Keratinocyte (primary cell): ENCODE measurements at regions not wholly inside any gene's neighbourhood (a gene's known extent, or its start where the extent isn't known, plus 50 kb on each side); places are given as distances from the start of the nearest gene placed in this dataset.

Source experiments
- DNase-seq: peaks from one replicate; pipeline ENCODE4 v3.0.0-alpha.2; 2011; ENCODE audit warnings: low read depth, missing footprints, low spot score
- FAIRE-seq: peaks from 2 replicates; lab custom pipeline; 2011; peaks lifted over from hg19 to GRCh38; lab: Jason Lieb, UNC
- H2AFZ ChIP-seq: 2 replicates; pipeline ENCODE4 v1.6.0; 2012; ENCODE audit warnings: low read length, control low read depth, inconsistent platforms; ENCODE audit not compliant: control insufficient read depth
- H3K27ac ChIP-seq: 2 replicates; pipeline ENCODE4 v1.5.1; 2011; ENCODE audit warnings: low read length; ENCODE audit not compliant: control insufficient read depth, insufficient read depth
- H3K27me3 ChIP-seq: 3 replicates; pipeline ENCODE4 v1.6.0; 2011; ENCODE audit warnings: low read length; ENCODE audit not compliant: control insufficient read depth, insufficient read depth; ENCODE audit errors: extremely low read depth
- H3K36me3 ChIP-seq, 2 experiments: 2 replicates in 1 of 2; 3 replicates in 1 of 2; pipeline ENCODE4 v1.5.1; 2011; ENCODE audit warnings: low read length in 2 of 2, mild to moderate bottlenecking in 1 of 2; ENCODE audit not compliant: control insufficient read depth in 2 of 2, insufficient read depth in 2 of 2; ENCODE audit errors: extremely low read depth in 1 of 2
- H3K4me1 ChIP-seq: 3 replicates; pipeline ENCODE4 v1.5.1; 2011; ENCODE audit warnings: low read length; ENCODE audit not compliant: control insufficient read depth, insufficient read depth; ENCODE audit errors: extremely low read depth
- H3K4me2 ChIP-seq: 3 replicates; pipeline ENCODE4 v1.6.0; 2011; ENCODE audit warnings: low read depth, low read length; ENCODE audit not compliant: control insufficient read depth, insufficient read depth; ENCODE audit errors: extremely low read depth
- H3K4me3 ChIP-seq, 3 experiments: fragments of 200-600 bp in 1 of 3; sonication (generic) in 1 of 3; 2 replicates in 2 of 3; 3 replicates in 1 of 3; pipeline ENCODE4 v1.5.1; 2011 to 2016; ENCODE audit warnings: low read length in 3 of 3, mild to moderate bottlenecking in 3 of 3, control low read depth in 2 of 3, inconsistent platforms in 1 of 3, low read depth in 1 of 3, mixed read lengths in 1 of 3, mixed run types in 1 of 3, moderate library complexity in 1 of 3; ENCODE audit not compliant: control insufficient read depth in 2 of 3, insufficient read depth in 2 of 3; ENCODE audit errors: extremely low read depth in 1 of 3
- H3K79me2 ChIP-seq: 2 replicates; pipeline ENCODE4 v1.6.0; 2012; ENCODE audit warnings: low read length; ENCODE audit not compliant: control insufficient read depth, insufficient read depth
- H3K9ac ChIP-seq: 3 replicates; pipeline ENCODE4 v1.6.0; 2011; ENCODE audit warnings: low read length; ENCODE audit not compliant: control insufficient read depth, insufficient read depth; ENCODE audit errors: extremely low read depth
- H3K9me1 ChIP-seq: 3 replicates; pipeline ENCODE4 v1.6.0; 2011; ENCODE audit warnings: low read length; ENCODE audit not compliant: control insufficient read depth, insufficient read depth; ENCODE audit errors: extremely low read depth
- H3K9me3 ChIP-seq: 2 replicates; pipeline ENCODE4 v1.5.1; 2012; ENCODE audit warnings: low read depth, low read length; ENCODE audit not compliant: control insufficient read depth
- H4K20me1 ChIP-seq: 3 replicates; pipeline ENCODE4 v1.6.0; 2011; ENCODE audit warnings: low read length; ENCODE audit not compliant: control insufficient read depth, insufficient read depth; ENCODE audit errors: extremely low read depth
- EZH2 ChIP-seq: IDR thresholded peaks from one replicate; pipeline ENCODE4 v1.6.1; 2012; ENCODE audit warnings: inconsistent platforms, mild to moderate bottlenecking, low read length, moderate library complexity
- dilution Hi-C: fragments of 300-500 bp; cut with MboI; formaldehyde crosslinking; loops from one replicate; pipeline ENCODE4 v1.7.0; 2020; ENCODE audit warnings: low sequenced_read_pairs; ENCODE audit not compliant: extremely low pct_ligation_motif_present
- TF ChIP-seq, protein P1 (sequence below), 3 experiments: IDR thresholded peaks in 1 of 3; conservative IDR thresholded peaks in 1 of 3; optimal IDR thresholded peaks in 1 of 3; 2 replicates in 2 of 3; 3 replicates in 1 of 3; pipeline versions ENCODE3 to v1.5.1; 2011; ENCODE audit warnings: low read length in 3 of 3, mild to moderate bottlenecking in 3 of 3, moderate library complexity in 2 of 3, control low read depth in 1 of 3, inconsistent platforms in 1 of 3; ENCODE audit not compliant: insufficient read depth in 2 of 3; ENCODE audit errors: extremely low read depth in 1 of 3

DNA sequence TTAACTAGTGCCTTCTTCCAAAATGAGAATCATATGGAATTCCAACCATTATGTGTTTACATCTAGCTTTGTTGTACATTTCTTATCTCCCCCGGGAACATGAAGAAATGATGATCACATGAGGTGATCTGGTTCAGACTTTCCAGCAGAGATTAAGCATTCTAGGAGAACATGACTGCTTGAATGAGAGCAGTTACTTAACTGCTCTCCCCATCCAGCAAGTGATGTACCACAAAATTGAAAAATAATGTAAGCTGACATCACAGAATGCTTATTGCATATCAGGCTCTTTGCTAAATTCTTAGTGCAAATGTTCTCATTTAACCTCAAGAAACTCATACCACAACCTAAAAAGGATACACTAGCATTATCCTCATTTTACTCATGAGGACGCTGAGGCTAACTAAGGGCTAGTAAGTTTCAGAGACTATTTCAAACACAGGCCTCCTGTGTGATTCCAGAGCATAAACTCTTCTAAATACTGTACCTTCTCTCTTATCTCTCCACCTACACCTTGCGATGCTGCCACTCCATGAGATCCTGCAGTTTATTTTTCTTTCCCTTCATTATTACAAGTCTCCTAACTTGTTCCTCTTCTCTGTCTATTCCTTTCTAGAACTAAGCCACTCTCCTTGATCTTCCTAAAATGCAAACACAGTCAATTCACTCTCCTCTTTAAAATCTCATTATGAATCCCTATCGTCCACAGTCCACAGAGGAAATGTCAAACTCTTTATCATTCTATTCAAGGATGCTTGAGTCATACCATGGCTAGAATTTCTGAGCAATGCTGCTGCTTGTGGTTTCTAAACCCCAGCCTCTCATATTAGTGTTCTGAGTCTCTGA is 1224.8 kb upstream of the ZEB2 start:
- Histone ChIP-seq H3K4me1 (peaks cover 10% of the 10 kb centered on the region), H4K20me1 (no peaks in the 10 kb centered on the region), H3K9me3 (no peaks in the 10 kb centered on the region), H3K27me3 (no peaks in the 10 kb centered on the region), H3K27ac (no peak overlapping the region), H3K4me2 (no peak overlapping the region), H3K4me3 (no peak overlapping the region), H3K9ac (no peak overlapping the region), H2AFZ (peak overlapping the region; percentile 16), H3K9me1 (no peaks in the 10 kb centered on the region), H3K36me3 (no peaks in the 10 kb centered on the region), H3K79me2 (no peaks in the 10 kb centered on the region)
- FAIRE-seq (peak; percentile 93), DNase-seq (no peak)
- TF ChIP-seq EZH2, result no peak
- TF ChIP-seq, protein P1, sequence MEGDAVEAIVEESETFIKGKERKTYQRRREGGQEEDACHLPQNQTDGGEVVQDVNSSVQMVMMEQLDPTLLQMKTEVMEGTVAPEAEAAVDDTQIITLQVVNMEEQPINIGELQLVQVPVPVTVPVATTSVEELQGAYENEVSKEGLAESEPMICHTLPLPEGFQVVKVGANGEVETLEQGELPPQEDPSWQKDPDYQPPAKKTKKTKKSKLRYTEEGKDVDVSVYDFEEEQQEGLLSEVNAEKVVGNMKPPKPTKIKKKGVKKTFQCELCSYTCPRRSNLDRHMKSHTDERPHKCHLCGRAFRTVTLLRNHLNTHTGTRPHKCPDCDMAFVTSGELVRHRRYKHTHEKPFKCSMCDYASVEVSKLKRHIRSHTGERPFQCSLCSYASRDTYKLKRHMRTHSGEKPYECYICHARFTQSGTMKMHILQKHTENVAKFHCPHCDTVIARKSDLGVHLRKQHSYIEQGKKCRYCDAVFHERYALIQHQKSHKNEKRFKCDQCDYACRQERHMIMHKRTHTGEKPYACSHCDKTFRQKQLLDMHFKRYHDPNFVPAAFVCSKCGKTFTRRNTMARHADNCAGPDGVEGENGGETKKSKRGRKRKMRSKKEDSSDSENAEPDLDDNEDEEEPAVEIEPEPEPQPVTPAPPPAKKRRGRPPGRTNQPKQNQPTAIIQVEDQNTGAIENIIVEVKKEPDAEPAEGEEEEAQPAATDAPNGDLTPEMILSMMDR (optimal IDR thresholded peaks at IDR 0.05 in 1 of 3, IDR thresholded peaks at IDR 0.05 in 1 of 3, conservative IDR thresholded peaks at IDR 0.05 in 1 of 3; ENCODE audit: extremely low read depth in 1 of 3, insufficient read depth in 2 of 3, low read length in 3 of 3), result no peak
- dilution Hi-C loops, result no loop called here

DNA sequence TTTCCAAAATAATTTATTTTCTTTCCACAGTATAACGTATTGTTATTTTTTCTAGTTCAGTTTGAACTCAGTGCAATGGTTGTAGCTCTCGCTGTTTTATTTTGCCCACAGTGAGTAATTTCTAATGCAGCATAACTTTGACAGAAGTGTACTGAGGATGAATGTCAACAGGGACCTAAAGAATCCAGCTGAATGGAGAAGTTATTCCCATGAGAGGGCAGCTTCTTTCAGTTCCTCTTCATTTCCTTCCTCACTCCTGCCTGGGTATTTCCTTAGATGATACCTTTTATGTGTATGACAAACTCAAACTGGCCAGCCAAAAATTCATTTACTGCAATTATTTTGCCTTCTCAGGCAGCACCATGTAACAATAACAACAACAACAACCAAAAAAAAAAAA is 1223.1 kb upstream of the ZEB2 start:
- DNase-seq (no peak), FAIRE-seq (no peak)
- Histone ChIP-seq H2AFZ (no peak overlapping the region), H3K27me3 (no peaks in the 10 kb centered on the region), H3K4me3 (no peak overlapping the region), H3K4me2 (no peak overlapping the region), H3K9ac (no peak overlapping the region), H3K36me3 (no peaks in the 10 kb centered on the region), H3K9me1 (no peaks in the 10 kb centered on the region), H3K4me1 (peaks cover 10% of the 10 kb centered on the region), H3K79me2 (no peaks in the 10 kb centered on the region), H3K27ac (no peak overlapping the region), H4K20me1 (no peaks in the 10 kb centered on the region), H3K9me3 (no peaks in the 10 kb centered on the region)
- dilution Hi-C loops, result no loop called here
- TF ChIP-seq EZH2, result no peak
